ENCODE measurements at regions not wholly inside any gene's neighbourhood (a gene's known extent, or its start where the extent isn't known, plus 50 kb on each side); places are given as distances from the start of the nearest gene placed in this dataset.

DNA sequence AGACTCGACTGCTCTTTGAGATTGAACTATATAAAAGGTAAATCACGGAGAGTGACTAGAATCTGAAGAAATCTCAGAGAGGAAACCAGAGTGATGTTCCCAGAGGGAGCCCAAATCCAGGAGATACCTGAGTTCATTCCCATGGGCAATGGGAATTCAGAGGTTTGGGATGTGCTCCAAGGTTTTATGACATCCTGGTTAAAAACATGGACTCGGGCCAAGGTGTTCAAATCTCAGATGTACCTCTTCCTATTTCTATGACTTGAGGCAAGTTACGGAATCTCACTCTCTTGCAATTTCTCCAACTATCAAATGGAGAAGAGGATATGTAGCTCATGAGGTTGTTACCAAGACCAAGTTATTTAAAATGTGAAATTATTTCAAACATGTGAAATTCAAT lies 54.5 kb upstream of the RAB18 start:
- TF ChIP-seq ZNF70 (CRISPR knock-in tag; IDR thresholded peaks at IDR 0.05), result no peak
- TF ChIP-seq, protein P1, sequence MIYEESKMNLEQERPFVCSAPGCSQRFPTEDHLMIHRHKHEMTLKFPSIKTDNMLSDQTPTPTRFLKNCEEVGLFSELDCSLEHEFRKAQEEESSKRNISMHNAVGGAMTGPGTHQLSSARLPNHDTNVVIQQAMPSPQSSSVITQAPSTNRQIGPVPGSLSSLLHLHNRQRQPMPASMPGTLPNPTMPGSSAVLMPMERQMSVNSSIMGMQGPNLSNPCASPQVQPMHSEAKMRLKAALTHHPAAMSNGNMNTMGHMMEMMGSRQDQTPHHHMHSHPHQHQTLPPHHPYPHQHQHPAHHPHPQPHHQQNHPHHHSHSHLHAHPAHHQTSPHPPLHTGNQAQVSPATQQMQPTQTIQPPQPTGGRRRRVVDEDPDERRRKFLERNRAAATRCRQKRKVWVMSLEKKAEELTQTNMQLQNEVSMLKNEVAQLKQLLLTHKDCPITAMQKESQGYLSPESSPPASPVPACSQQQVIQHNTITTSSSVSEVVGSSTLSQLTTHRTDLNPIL (CRISPR knock-in tag; IDR thresholded peaks at IDR 0.05; ENCODE audit: low read depth), result no peak
